ENCODE measurements at regions not wholly inside any gene's neighbourhood (a gene's known extent, or its start where the extent isn't known, plus 50 kb on each side); places are given as distances from the start of the nearest gene placed in this dataset.

DNA sequence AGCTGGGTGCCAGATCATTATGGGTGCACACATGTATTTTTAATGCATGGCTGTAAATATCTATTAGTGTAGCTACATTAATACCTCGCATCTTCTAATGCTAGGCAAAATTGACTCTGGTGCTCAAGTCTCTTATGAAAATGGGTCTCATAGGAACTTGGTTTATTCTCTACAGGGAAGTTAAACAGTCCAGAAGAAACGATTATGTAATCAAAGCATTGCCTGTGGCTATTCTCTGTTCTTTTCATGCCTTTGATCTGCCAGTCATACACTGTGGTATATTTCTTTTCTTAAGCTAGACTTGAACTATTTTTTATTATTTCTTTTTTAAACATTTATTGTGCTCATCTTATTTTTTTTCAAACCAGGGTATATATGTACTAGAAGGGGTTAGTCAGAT, 1015.0 kb downstream of the SLITRK1 start:
- ChIA-PET CTCF (interaction anchor here (0.8 kb wide), 1 partner anchor 34 kb away, joined by 3 read pairs; no protein-coding TSS in a partner anchor), POLR2A (no interaction called here)
- 0% methylated on average over 1 of the region's 2 CpGs for WGBS (ENCODE audit: insufficient coverage)
- Histone ChIP-seq H3K4me1 (ENCODE audit: control extremely low read depth in 1 of 4, control insufficient read depth in 4 of 4, insufficient read depth in 4 of 4, low read length in 3 of 4) (no peaks in the 10 kb centered on the region), H3K27ac (ENCODE audit: insufficient read depth in 1 of 2, low read depth in 1 of 2, low read length in 2 of 2, poor library complexity in 1 of 2, severe bottlenecking in 2 of 2) (no peak overlapping the region), H3K9me3 (ENCODE audit: control extremely low read depth in 1 of 5, control insufficient read depth in 4 of 5, insufficient read depth in 2 of 5, low read depth in 1 of 5, low read length in 4 of 5) (peaks cover 0 to 7% (median 0%) of the 10 kb centered on the region in 5 experiments), H3K4me3 (ENCODE audit: control insufficient read depth in 1 of 7, extremely low read depth in 1 of 7, insufficient read depth in 4 of 7, low read depth in 2 of 7, low read length in 6 of 7) (no peak overlapping the region), H3K36me3 (ENCODE audit: control insufficient read depth in 4 of 4, insufficient read depth in 4 of 4, low read length in 3 of 4) (no peaks in the 10 kb centered on the region), H3K27me3 (replicated peaks in 2 of 5; ENCODE audit: control insufficient read depth in 4 of 5, insufficient read depth in 5 of 5, low read length in 4 of 5) (no peaks in the 10 kb centered on the region)
- DNase-seq, result no peak

GRCh38 chr13:82850644-82851043, 1031.6 kb downstream of the SLITRK1 start:
- POLR2A ChIA-PET, result no interaction called here
- no peak overlapping the region for H3K27ac ChIP-seq (ENCODE audit: insufficient read depth in 1 of 2, low read depth in 1 of 2, low read length in 2 of 2, poor library complexity in 1 of 2, severe bottlenecking in 2 of 2)
- no peaks in the 10 kb centered on the region for H3K4me1 ChIP-seq (ENCODE audit: control extremely low read depth in 1 of 4, control insufficient read depth in 4 of 4, insufficient read depth in 4 of 4, low read length in 3 of 4)
- no peaks in the 10 kb centered on the region for H3K36me3 ChIP-seq (ENCODE audit: control insufficient read depth in 4 of 4, insufficient read depth in 4 of 4, low read length in 3 of 4)
- no peaks in the 10 kb centered on the region for H3K27me3 ChIP-seq (replicated peaks in 2 of 5; ENCODE audit: control insufficient read depth in 4 of 5, insufficient read depth in 5 of 5, low read length in 4 of 5)
- DNase-seq, result no peak
- H3K4me3 ChIP-seq (ENCODE audit: control insufficient read depth in 1 of 7, extremely low read depth in 1 of 7, insufficient read depth in 4 of 7, low read depth in 2 of 7, low read length in 6 of 7), result no peak overlapping the region
- peaks cover 0 to 4% (median 0%) of the 10 kb centered on the region in 5 experiments for H3K9me3 ChIP-seq (ENCODE audit: control extremely low read depth in 1 of 5, control insufficient read depth in 4 of 5, insufficient read depth in 2 of 5, low read depth in 1 of 5, low read length in 4 of 5)
- CTCF ChIA-PET, result no interaction called here

GRCh38 chr13:82848766-82849165, 1033.5 kb downstream of the SLITRK1 start:
- H3K4me1 ChIP-seq (ENCODE audit: control extremely low read depth in 1 of 4, control insufficient read depth in 4 of 4, insufficient read depth in 4 of 4, low read length in 3 of 4), result no peaks in the 10 kb centered on the region
- WGBS (ENCODE audit: insufficient coverage), result 100% methylated on average over 1 of the region's 1 CpG
- no peak for DNase-seq
- CTCF ChIA-PET, result no interaction called here
- no peak overlapping the region for H3K27ac ChIP-seq (ENCODE audit: insufficient read depth in 1 of 2, low read depth in 1 of 2, low read length in 2 of 2, poor library complexity in 1 of 2, severe bottlenecking in 2 of 2)
- H3K36me3 ChIP-seq (ENCODE audit: control insufficient read depth in 4 of 4, insufficient read depth in 4 of 4, low read length in 3 of 4), result no peaks in the 10 kb centered on the region
- no peaks in the 10 kb centered on the region for H3K27me3 ChIP-seq (replicated peaks in 2 of 5; ENCODE audit: control insufficient read depth in 4 of 5, insufficient read depth in 5 of 5, low read length in 4 of 5)
- H3K9me3 ChIP-seq (ENCODE audit: control extremely low read depth in 1 of 5, control insufficient read depth in 4 of 5, insufficient read depth in 2 of 5, low read depth in 1 of 5, low read length in 4 of 5), result peaks cover 0 to 4% (median 0%) of the 10 kb centered on the region in 5 experiments
- POLR2A ChIA-PET, result no interaction called here
- H3K4me3 ChIP-seq (ENCODE audit: control insufficient read depth in 1 of 7, extremely low read depth in 1 of 7, insufficient read depth in 4 of 7, low read depth in 2 of 7, low read length in 6 of 7), result no peak overlapping the region

DNA sequence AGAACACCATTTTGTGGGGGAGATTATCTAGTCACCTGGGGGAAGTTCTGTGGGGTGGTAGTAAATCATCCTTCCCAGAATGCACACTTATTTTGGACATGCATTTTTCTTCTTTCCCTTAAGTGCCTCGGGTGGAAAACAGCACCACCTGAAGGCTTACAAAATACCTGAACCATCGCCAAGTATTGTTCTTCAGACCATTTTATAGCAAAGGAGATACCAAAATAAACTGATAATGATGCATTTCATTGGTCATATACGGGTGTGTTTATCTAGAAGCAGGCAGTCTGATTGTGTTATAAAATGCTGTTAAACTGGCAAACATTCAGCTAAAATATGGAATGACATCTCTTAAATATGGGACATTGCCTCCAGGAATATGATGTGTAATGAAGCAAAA, 1034.7 kb downstream of the SLITRK1 start:
- Histone ChIP-seq H3K4me1 (ENCODE audit: control extremely low read depth in 1 of 4, control insufficient read depth in 4 of 4, insufficient read depth in 4 of 4, low read length in 3 of 4) (no peaks in the 10 kb centered on the region), H3K27ac (ENCODE audit: insufficient read depth in 1 of 2, low read depth in 1 of 2, low read length in 2 of 2, poor library complexity in 1 of 2, severe bottlenecking in 2 of 2) (no peak overlapping the region), H3K9me3 (ENCODE audit: control extremely low read depth in 1 of 5, control insufficient read depth in 4 of 5, insufficient read depth in 2 of 5, low read depth in 1 of 5, low read length in 4 of 5) (peaks cover 0 to 4% (median 0%) of the 10 kb centered on the region in 5 experiments), H3K36me3 (ENCODE audit: control insufficient read depth in 4 of 4, insufficient read depth in 4 of 4, low read length in 3 of 4) (no peaks in the 10 kb centered on the region), H3K27me3 (replicated peaks in 2 of 5; ENCODE audit: control insufficient read depth in 4 of 5, insufficient read depth in 5 of 5, low read length in 4 of 5) (no peaks in the 10 kb centered on the region), H3K4me3 (ENCODE audit: control insufficient read depth in 1 of 7, extremely low read depth in 1 of 7, insufficient read depth in 4 of 7, low read depth in 2 of 7, low read length in 6 of 7) (no peak overlapping the region)
- ChIA-PET CTCF (no interaction called here), POLR2A (no interaction called here)
- WGBS (ENCODE audit: insufficient coverage), result 100% methylated on average over 2 of the region's 3 CpGs
- DNase-seq, result no peak

DNA sequence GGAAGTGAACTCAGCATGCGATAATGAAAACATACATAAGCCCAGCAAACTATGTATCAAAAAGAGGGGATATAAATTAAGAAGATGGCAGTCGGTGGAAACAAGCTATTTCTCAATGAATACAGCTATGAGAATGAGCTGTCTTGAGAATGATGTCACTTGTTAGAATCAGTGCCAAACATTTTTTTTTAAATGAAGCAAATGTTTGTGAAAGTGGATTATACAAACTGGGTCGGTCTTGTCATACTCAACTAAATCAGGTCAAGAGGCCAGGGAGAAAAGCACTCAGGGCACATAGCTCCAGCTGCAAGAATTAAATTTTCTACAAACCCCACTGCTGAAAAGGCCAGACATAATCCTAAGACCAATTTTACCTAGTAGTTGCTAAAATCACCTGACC, 1048.4 kb downstream of the SLITRK1 start:
- H3K27me3 ChIP-seq (replicated peaks in 2 of 5; ENCODE audit: control insufficient read depth in 4 of 5, insufficient read depth in 5 of 5, low read length in 4 of 5), result no peaks in the 10 kb centered on the region
- no peak overlapping the region for H3K27ac ChIP-seq (ENCODE audit: insufficient read depth in 1 of 2, low read depth in 1 of 2, low read length in 2 of 2, poor library complexity in 1 of 2, severe bottlenecking in 2 of 2)
- H3K4me3 ChIP-seq (ENCODE audit: control insufficient read depth in 1 of 7, extremely low read depth in 1 of 7, insufficient read depth in 4 of 7, low read depth in 2 of 7, low read length in 6 of 7), result no peak overlapping the region
- H3K4me1 ChIP-seq (ENCODE audit: control extremely low read depth in 1 of 4, control insufficient read depth in 4 of 4, insufficient read depth in 4 of 4, low read length in 3 of 4), result no peaks in the 10 kb centered on the region
- H3K36me3 ChIP-seq (ENCODE audit: control insufficient read depth in 4 of 4, insufficient read depth in 4 of 4, low read length in 3 of 4), result no peaks in the 10 kb centered on the region
- CTCF ChIA-PET, result no interaction called here
- WGBS (ENCODE audit: insufficient coverage), result 100% methylated on average over 1 of the region's 3 CpGs
- POLR2A ChIA-PET, result interaction anchor here (0.6 kb wide), 1 partner anchor 477 kb away, joined by 3 read pairs; no protein-coding TSS in a partner anchor
- DNase-seq, result no peak
- peaks cover 0 to 6% (median 0%) of the 10 kb centered on the region in 5 experiments for H3K9me3 ChIP-seq (ENCODE audit: control extremely low read depth in 1 of 5, control insufficient read depth in 4 of 5, insufficient read depth in 2 of 5, low read depth in 1 of 5, low read length in 4 of 5)

- no peak overlapping the region for H3K4me3 ChIP-seq (ENCODE audit: control insufficient read depth in 1 of 7, extremely low read depth in 1 of 7, insufficient read depth in 4 of 7, low read depth in 2 of 7, low read length in 6 of 7)
- 89% methylated on average over 1 of the region's 1 CpG for WGBS (ENCODE audit: insufficient coverage)
- H3K27ac ChIP-seq (ENCODE audit: insufficient read depth in 1 of 2, low read depth in 1 of 2, low read length in 2 of 2, poor library complexity in 1 of 2, severe bottlenecking in 2 of 2), result no peak overlapping the region
- ChIA-PET CTCF (no interaction called here), POLR2A (no interaction called here)
- H3K4me1 ChIP-seq (ENCODE audit: control extremely low read depth in 1 of 4, control insufficient read depth in 4 of 4, insufficient read depth in 4 of 4, low read length in 3 of 4), result no peaks in the 10 kb centered on the region
- DNase-seq, result no peak
- no peaks in the 10 kb centered on the region for H3K36me3 ChIP-seq (ENCODE audit: control insufficient read depth in 4 of 4, insufficient read depth in 4 of 4, low read length in 3 of 4)
- H3K9me3 ChIP-seq (ENCODE audit: control extremely low read depth in 1 of 5, control insufficient read depth in 4 of 5, insufficient read depth in 2 of 5, low read depth in 1 of 5, low read length in 4 of 5), result peaks cover 0 to 5% (median 0%) of the 10 kb centered on the region in 5 experiments
- H3K27me3 ChIP-seq (replicated peaks in 2 of 5; ENCODE audit: control insufficient read depth in 4 of 5, insufficient read depth in 5 of 5, low read length in 4 of 5), result no peaks in the 10 kb centered on the region
Observed at GRCh38 chr13:82829040-82829439, 1053.2 kb downstream of the SLITRK1 start.

DNA sequence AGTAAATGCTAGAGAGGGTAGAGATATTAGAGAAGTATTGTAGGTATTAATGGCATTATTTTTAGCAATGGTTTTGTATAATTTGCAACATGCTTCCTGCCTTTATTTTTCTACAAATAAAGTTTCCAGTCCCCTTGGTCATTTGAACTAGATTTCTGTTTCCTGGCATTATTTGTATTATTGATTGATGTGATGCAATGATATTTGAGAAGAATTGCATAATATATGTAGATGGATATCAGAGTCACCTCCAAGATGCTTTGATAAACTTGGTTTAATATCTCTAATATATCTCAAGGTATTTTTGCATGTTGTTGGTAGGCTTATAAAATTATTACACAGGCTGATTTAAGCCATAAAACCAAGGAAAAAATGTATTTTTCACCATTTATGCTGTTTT, 1054.5 kb downstream of the SLITRK1 start:
- no peak for DNase-seq
- POLR2A ChIA-PET, result interaction anchor here (0.7 kb wide), 1 partner anchor 29 kb away, joined by 3 read pairs; no protein-coding TSS in a partner anchor
- no peak overlapping the region for H3K27ac ChIP-seq (ENCODE audit: insufficient read depth in 1 of 2, low read depth in 1 of 2, low read length in 2 of 2, poor library complexity in 1 of 2, severe bottlenecking in 2 of 2)
- no peak overlapping the region for H3K4me3 ChIP-seq (ENCODE audit: control insufficient read depth in 1 of 7, extremely low read depth in 1 of 7, insufficient read depth in 4 of 7, low read depth in 2 of 7, low read length in 6 of 7)
- CTCF ChIA-PET, result no interaction called here
- peaks cover 0 to 8% (median 0%) of the 10 kb centered on the region in 5 experiments for H3K9me3 ChIP-seq (ENCODE audit: control extremely low read depth in 1 of 5, control insufficient read depth in 4 of 5, insufficient read depth in 2 of 5, low read depth in 1 of 5, low read length in 4 of 5)
- no peaks in the 10 kb centered on the region for H3K4me1 ChIP-seq (ENCODE audit: control extremely low read depth in 1 of 4, control insufficient read depth in 4 of 4, insufficient read depth in 4 of 4, low read length in 3 of 4)
- H3K36me3 ChIP-seq (ENCODE audit: control insufficient read depth in 4 of 4, insufficient read depth in 4 of 4, low read length in 3 of 4), result no peaks in the 10 kb centered on the region
- no peaks in the 10 kb centered on the region for H3K27me3 ChIP-seq (replicated peaks in 2 of 5; ENCODE audit: control insufficient read depth in 4 of 5, insufficient read depth in 5 of 5, low read length in 4 of 5)

Measured in common myeloid progenitor, CD34-positive (primary cell).